A172 (cell line): ENCODE measurements at regions not wholly inside any gene's neighbourhood (a gene's known extent, or its start where the extent isn't known, plus 50 kb on each side); places are given as distances from the start of the nearest gene placed in this dataset.
"Not testable (repeated sequence)": the region's sequence is repeated elsewhere in the genome, so short reads cannot be mapped to it uniquely, and the experiment has no call there.

Experiments used
- DNase-seq: peaks from one replicate; pipeline ENCODE4 v3.0.0-alpha.2; 2015; ENCODE audit warnings: low spot score

GRCh38 chr5:85843535-85843934, 774.2 kb upstream of the COX7C start:
- no peak for DNase-seq

- no peak for DNase-seq
These were observed 768.3 kb upstream of the COX7C start for GRCh38 chr5:85849411-85849810.

- DNase-seq, result no peak
These were observed 752.4 kb upstream of the COX7C start for GRCh38 chr5:85865296-85865695.

DNA sequence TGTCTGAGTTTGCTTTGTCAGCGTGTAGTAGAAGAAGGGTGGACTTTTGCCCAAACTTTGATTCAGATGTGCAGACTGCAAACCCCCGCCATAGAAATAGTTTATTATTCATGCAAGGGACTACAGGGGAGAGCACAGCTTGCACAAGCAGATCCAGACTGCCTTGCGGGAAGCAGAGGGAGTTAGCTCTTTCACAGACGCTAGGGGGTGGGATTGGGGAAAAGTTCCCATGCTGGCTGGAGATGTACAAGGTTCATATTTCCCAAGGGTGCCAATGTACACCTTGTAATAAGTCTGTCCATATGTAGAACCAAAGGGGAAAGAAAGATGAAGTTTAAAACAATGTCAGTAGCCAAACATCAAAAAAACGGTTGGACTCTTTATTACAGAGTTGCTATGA, 749.7 kb upstream of the COX7C start:
- DNase-seq, result no peak

DNA sequence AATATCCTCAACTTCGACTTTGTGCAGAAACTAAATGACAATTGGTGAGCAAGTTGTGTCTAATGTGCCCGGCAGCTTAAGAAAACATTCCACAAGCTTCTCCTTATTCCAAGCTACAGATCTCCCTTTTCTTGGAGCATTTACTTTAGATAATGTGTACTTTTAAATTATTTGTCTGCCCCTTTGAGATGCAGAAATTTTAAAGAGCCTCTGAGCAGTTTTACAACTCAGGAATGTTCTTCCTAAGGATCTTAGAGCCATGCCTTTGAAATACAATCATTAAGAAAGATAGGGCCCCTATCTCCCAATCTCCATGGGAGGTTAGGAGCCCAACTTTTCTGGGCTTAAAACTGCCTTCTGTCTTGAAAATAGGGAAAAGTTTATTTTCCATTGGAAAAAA, 723.7 kb upstream of the COX7C start:
- DNase-seq, result no peak

DNA sequence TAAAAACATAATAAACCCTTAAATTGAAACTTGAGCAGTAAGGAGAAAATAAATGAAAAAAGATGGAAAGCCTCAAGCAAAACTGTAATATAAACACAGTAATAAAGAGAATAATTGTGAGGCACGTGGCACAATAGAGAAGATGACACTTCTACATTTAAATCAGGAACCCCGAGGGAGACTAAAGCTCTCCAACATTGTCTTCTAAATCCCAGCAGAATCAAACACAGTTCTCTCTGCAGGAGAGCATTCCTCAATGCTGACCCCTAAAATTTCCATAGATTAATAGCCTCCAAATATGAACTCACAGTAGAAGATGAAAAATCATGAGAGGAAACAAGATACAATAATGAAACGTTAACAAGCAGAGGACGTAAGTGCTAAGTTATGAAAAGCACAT, 721.2 kb upstream of the COX7C start:
- DNase-seq, result no peak

- no peak for DNase-seq
These were observed 711.3 kb upstream of the COX7C start for GRCh38 chr5:85906460-85906859.

DNA sequence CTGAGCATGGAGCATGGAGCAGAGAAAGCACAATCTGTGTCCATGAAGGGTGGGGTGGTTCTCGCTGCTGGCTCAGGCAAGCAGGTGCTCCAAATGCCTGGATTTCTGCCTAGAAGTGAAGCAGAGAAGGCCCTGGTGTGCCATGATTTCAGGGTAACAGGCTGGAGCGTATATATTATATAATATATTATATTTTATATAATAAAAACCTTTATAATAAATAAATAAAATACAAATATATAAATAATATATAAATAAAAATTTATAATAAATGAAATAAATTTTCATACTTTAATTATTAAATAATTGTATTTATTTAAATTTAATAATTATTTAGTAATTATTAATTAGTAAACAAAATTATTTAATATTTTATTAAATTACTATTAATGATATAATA, 707.4 kb upstream of the COX7C start:
- no peak for DNase-seq

- DNase-seq, result no peak
These were observed 696.8 kb upstream of the COX7C start for GRCh38 chr5:85920984-85921383.

DNA sequence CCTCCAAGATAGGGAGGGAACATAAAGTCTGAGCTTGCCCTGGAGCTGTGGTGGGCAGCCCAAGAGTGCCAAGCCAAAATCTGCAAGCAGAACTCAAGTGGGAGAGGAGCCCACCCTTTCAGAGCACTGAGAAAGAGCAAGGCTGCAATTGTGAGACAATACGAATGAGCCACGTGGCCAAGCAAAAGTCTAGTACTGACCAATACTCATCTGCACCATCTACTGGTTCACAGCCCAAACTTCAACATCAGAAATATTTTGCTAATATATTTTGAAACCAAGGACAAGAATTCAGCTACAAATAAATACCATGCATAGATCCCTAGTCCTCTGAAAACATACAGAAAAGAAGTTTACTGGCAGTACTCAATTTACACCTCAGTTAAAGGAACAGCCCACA, 696.2 kb upstream of the COX7C start:
- DNase-seq, result no peak

- DNase-seq, result no peak
These were observed 690.1 kb upstream of the COX7C start for GRCh38 chr5:85927632-85928031.

- DNase-seq, result no peak
These were observed 688.0 kb upstream of the COX7C start for GRCh38 chr5:85929713-85930112.

- peak; percentile 29 for DNase-seq
These were observed 686.5 kb upstream of the COX7C start for GRCh38 chr5:85931220-85931619.

DNA sequence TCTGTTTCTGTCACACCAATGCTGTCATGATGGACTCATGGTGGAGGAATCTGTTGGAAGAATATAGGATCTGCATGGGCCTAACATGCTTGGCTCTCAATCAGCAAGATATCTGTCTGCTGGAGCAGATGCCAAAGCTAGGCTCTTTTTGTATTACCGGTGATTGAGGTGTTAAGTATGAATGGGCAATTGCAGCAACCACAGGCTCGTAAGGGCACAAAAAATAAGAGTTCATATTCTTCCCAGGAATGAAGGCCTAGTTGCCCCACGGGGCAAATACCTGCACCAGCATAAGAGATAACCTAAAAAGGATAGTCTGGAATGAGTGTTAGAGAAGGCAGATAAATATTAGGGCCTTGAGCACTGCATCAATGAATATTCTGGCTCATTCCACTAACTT, 679.5 kb upstream of the COX7C start:
- DNase-seq, result no peak

- no peak for DNase-seq
These were observed 666.0 kb upstream of the COX7C start for GRCh38 chr5:85951707-85952210.

DNA sequence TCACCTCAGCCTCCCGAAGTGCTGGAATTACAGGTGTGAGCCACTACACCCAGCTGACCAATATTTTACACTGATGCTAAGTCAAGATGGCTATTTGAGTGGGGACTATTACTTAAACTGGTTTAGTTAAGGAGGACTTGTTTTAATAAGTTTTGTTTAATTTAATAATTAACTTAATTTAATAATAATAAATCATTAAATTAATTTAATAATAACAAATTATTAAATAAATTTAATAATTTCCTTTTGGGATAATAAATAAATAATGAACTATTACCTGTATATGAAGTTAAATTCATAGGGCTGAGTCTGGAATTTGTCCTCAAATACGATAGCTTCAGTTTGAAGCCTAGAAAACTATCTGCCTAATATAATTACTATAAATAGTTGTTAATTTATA, 665.1 kb upstream of the COX7C start:
- no peak for DNase-seq

DNA sequence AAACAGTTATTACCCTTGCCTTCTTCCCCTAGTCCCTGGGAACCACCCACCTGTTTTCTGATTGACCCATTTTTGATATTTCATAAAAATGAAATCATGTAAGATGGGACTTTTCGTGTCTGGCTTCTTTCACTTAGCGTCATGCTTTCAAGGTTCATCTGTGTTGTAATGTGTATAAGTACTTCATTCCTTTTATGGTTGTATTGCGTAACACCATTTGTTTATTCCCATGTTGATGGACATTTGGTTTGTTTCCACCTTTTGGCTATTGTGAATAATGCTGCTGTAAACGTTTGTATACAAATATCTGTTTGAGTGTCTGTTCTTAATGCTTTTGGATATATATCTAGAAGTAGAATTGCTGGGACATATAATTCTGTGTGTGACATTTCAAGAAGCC, 650.1 kb upstream of the COX7C start:
- no peak for DNase-seq

GRCh38 chr5:85972539-85972938, 645.2 kb upstream of the COX7C start:
- DNase-seq, result no peak

DNA sequence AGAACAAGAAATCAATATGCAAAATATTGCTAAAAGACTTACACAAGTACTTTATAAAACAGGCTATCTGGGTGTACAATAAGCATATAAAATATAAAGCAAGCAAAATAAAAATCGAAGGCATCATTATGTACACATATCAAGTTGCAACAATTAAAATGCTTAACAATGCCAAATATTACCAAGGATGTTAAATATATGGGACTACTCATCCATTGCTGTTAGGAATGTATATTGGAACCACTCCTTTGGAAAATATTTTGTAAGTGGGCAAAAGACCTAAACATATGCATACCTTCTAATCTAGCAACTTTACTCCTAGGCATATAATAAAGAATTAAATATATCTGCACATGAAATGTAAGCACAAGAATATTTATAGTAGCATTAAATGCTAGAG, 632.6 kb upstream of the COX7C start:
- DNase-seq, result no peak

- DNase-seq, result no peak
These were observed 626.7 kb upstream of the COX7C start for GRCh38 chr5:85990998-85991397.

- not testable (repeated sequence) for DNase-seq
These were observed 623.1 kb upstream of the COX7C start for GRCh38 chr5:85994653-85995052.

GRCh38 chr5:85998656-85999055, 619.1 kb upstream of the COX7C start:
- no peak for DNase-seq

DNA sequence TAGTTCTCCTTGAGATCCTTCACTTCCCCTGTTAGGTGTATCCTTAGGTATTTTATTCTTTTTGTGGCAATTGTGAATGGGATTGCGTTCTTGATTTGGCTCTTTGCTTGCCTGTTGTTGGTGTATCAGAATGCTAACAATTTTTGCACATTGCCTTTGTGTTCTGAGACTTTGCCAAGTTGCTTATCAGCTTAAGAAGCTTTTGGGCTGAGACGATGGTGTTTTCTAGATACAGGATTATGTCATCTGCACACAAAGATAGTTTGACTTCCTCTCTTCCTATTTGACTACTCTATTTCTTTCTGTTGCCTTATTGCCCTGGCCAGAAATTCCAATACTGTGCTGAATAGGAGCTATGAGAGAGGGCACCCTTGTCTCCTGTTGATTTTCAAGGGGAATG, 609.4 kb upstream of the COX7C start:
- no peak for DNase-seq

- no peak for DNase-seq
These were observed 609.0 kb upstream of the COX7C start for GRCh38 chr5:86008704-86009103.

DNA sequence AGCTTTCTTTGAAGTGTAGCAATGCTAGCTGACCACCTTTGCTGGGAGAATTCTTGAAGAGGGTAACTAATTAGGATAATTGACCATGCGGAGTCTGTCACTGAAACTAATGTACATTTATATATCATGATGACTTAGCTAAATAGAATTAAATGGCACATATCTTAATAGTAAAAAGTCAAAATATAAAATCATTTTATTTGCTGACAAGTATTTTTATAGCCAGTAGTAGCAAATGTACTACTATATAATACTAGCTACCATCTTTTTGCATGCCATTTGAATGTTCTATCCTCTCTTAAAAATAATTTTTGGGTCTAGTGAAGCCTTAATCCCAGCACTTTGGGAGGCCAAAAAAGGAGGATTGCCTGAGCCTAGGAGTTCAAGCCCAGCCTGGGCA, 605.8 kb upstream of the COX7C start:
- DNase-seq, result no peak
